ENCODE measurements at regions not wholly inside any gene's neighbourhood (a gene's known extent, or its start where the extent isn't known, plus 50 kb on each side); places are given as distances from the start of the nearest gene placed in this dataset.

- no peak for DNase-seq
Measured at GRCh38 chr4:71247706-71248105, 91.1 kb upstream of the SLC4A4 start.

GRCh38 chr4:71251261-71251660 is 87.6 kb upstream of the SLC4A4 start:
- DNase-seq, result no peak

GRCh38 chr4:71253545-71253944 is 85.3 kb upstream of the SLC4A4 start:
- no peak for DNase-seq

GRCh38 chr4:71254451-71255012 is 84.3 kb upstream of the SLC4A4 start:
- no peak for DNase-seq

GRCh38 chr4:71255976-71256375 is 82.8 kb upstream of the SLC4A4 start:
- no peak for DNase-seq

- no peak for DNase-seq
Measured at GRCh38 chr4:71257761-71258160, 81.1 kb upstream of the SLC4A4 start.

GRCh38 chr4:71258323-71258722 is 80.5 kb upstream of the SLC4A4 start:
- DNase-seq, result no peak

GRCh38 chr4:71259280-71259679 is 79.5 kb upstream of the SLC4A4 start:
- DNase-seq, result no peak

- no peak for DNase-seq
Measured at GRCh38 chr4:71259911-71260331, 78.9 kb upstream of the SLC4A4 start.

- no peak for DNase-seq
Measured at GRCh38 chr4:71260544-71260943, 78.3 kb upstream of the SLC4A4 start.

- DNase-seq, result no peak
Measured at GRCh38 chr4:71261001-71261400, 77.8 kb upstream of the SLC4A4 start.

GRCh38 chr4:71261633-71262121 is 77.1 kb upstream of the SLC4A4 start:
- DNase-seq, result no peak

GRCh38 chr4:71262161-71262560 is 76.7 kb upstream of the SLC4A4 start:
- DNase-seq, result no peak

- no peak for DNase-seq
Measured at GRCh38 chr4:71266090-71266794, 72.6 kb upstream of the SLC4A4 start.

- DNase-seq, result no peak
Measured at GRCh38 chr4:71267244-71267643, 71.6 kb upstream of the SLC4A4 start.

- no peak for DNase-seq
Measured at GRCh38 chr4:71268166-71268565, 70.7 kb upstream of the SLC4A4 start.

- no peak for DNase-seq
Measured at GRCh38 chr4:71269233-71269632, 69.6 kb upstream of the SLC4A4 start.

- no peak for DNase-seq
Measured at GRCh38 chr4:71270901-71271300, 67.9 kb upstream of the SLC4A4 start.

GRCh38 chr4:71272976-71273375 is 65.8 kb upstream of the SLC4A4 start:
- no peak for DNase-seq

GRCh38 chr4:71275004-71275403 is 63.8 kb upstream of the SLC4A4 start:
- no peak for DNase-seq

- DNase-seq, result no peak
Measured at GRCh38 chr4:71275570-71275969, 63.2 kb upstream of the SLC4A4 start.

GRCh38 chr4:71277353-71277752 is 61.5 kb upstream of the SLC4A4 start:
- DNase-seq, result no peak

- DNase-seq, result no peak
Measured at GRCh38 chr4:71283642-71284257, 55.1 kb upstream of the SLC4A4 start.

- no peak for DNase-seq
Measured at GRCh38 chr4:71287305-71287704, 51.5 kb upstream of the SLC4A4 start.
